ENCODE measurements at regions not wholly inside any gene's neighbourhood (a gene's known extent, or its start where the extent isn't known, plus 50 kb on each side); places are given as distances from the start of the nearest gene placed in this dataset.

- TF ChIP-seq CTCF (IDR thresholded peaks at IDR 0.05) = no peak
- TF ChIP-seq ZFX (IDR thresholded peaks at IDR 0.05; ENCODE audit: borderline replicate concordance) = no peak
Observed at GRCh38 chr1:114322734-114323133, 169.1 kb upstream of the SYT6 start.

Measured in 22Rv1 (cell line).